ENCODE measurements at regions not wholly inside any gene's neighbourhood (a gene's known extent, or its start where the extent isn't known, plus 50 kb on each side); places are given as distances from the start of the nearest gene placed in this dataset.

DNA sequence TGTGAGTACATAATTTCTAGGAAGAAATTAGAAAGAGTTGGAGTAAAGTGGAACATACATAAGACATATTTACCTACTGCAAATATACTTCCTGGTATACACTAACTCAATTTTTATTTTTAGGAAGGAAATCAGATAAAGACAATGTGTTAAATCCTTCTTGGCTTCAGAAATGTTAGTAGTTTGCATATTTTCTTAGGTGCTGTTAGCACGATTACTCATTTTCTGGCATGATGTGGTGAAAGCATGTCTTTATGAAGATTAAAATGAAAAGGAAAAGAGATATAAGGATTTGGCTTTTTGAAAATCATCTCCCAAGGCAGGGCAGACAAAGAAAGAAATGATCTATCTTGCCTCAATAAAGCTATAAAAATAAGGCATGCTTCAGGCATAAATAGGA lies 287.6 kb upstream of the E2F7 start:
- DNase-seq (ENCODE audit: low spot score): no peak

- no peak for DNase-seq (ENCODE audit: low spot score)
These were observed 286.5 kb upstream of the E2F7 start for GRCh38 chr12:77351860-77352259.

GRCh38 chr12:77349689-77350370 lies 284.5 kb upstream of the E2F7 start:
- no peak for DNase-seq (ENCODE audit: low spot score)

GRCh38 chr12:77347017-77347416 lies 281.6 kb upstream of the E2F7 start:
- DNase-seq (ENCODE audit: low spot score): no peak

GRCh38 chr12:77345336-77345735 lies 280.0 kb upstream of the E2F7 start:
- no peak for DNase-seq (ENCODE audit: low spot score)

DNA sequence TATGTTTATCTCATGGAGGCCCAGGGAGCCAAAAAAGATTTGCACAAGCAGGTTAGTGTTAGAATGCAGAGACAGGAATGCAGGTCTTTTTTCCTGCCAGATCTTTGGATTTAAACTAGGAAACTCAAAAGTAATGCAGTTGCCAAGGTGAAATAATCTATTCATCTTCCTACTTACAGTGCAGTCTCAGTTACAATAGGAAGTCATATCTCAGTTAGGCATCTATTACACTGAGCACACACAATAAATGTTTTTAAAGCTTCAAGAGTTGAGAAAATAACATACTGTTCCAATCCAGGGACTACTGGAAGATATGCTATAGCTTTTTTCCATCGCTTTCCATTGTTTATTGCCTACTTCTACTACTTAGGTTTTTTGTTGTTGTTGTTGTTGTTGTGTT lies 279.3 kb upstream of the E2F7 start:
- DNase-seq (ENCODE audit: low spot score): no peak

DNA sequence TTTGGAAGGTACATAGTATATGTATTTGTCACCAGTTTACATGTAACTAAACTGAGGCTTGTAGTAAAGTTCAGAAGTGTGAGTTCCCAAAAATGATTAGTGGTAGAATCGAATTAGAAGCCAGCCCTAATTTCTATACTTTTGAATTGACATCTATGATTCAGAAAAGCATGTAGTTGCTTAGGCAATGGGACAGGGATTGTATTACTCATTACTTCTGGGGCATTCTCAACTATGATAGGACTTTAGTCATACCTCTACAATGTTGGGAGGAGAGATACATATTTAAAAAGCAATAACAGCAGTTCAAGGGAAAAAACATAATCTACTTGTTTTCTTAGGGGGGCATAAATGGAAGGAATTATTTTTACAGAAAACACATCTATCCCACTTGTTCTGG lies 277.9 kb upstream of the E2F7 start:
- no peak for DNase-seq (ENCODE audit: low spot score)

DNA sequence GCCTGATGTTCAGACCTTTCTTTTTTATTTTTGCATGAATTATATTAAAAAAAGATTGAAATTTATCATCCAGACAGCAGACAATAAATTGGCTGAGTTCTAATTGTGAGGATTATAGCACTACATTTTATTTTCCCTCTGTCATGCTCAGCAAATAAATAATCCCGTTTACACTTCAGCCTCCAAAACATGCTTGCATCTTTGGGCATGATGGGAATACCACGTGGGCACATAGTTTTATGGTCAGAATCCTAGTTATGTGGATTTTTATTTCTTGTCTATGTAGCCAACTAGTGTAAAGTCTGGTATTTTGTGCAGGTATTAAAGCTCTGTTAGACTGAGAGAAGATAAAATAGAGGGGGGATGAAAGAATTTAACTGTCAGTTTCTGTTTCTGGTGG lies 276.9 kb upstream of the E2F7 start:
- no peak for DNase-seq (ENCODE audit: low spot score)

DNA sequence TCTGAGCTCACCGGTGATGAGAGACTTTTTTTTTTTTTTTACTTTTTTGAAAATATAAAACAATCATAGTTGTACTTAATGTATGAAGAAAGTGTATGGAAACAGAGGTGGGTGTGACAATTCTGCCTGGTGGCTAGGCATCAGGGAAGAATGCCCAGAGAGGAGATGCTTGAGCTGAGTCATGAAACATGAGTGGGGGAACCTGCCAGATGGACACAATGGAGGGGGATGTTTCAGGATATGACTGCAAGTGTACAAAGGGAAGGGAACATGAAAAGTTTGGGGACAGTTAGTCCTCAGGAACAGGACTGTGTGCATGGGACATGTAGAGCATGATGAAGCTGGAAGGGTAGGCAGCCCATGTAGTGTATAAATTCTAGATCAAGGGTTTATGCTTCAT lies 274.2 kb upstream of the E2F7 start:
- no peak for DNase-seq (ENCODE audit: low spot score)

DNA sequence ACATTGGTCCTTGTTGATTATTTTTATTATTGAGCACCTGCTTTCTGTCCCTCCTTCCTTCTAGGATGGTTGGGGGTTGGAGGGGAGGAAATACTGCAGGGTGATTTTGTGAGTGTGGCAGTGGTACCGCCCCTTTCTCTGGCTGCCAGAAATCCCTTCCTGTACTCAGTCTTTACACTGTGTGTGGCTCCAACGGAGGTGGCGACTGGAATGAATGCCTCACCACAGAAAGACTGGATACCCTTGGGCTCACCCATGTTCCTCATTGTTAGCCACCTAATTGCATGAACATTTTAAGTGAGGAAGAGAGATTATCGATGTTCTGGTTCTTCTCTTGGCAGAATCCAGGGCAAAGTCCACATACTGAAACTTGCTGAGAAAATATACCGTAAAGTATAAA lies 272.0 kb upstream of the E2F7 start:
- DNase-seq (ENCODE audit: low spot score): no peak

GRCh38 chr12:77334806-77335205 lies 269.4 kb upstream of the E2F7 start:
- DNase-seq (ENCODE audit: low spot score): no peak

DNA sequence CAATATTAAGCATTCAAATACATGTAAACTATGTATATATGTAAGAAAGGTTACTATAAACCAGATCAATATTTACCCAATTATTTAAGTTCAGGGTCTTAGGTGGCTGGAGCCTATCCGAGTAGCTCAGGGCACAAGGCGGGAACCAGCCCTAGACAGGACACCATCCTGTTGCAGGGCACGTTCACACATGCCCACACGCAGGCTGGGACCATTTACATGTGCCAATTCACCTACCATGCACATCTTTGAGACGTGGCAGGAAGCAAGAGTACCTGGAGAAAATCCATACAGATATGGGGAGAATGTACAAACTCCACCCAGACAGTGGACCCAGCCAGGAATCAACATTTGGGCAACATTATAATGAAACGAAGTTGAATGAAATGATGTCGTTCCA lies 263.0 kb upstream of the E2F7 start:
- no peak for DNase-seq (ENCODE audit: low spot score)

GRCh38 chr12:77325511-77326236 lies 260.3 kb upstream of the E2F7 start:
- no peak for DNase-seq (ENCODE audit: low spot score)

- peak; percentile 70 for DNase-seq (ENCODE audit: low spot score)
These were observed 259.5 kb upstream of the E2F7 start for GRCh38 chr12:77324763-77325468.

DNA sequence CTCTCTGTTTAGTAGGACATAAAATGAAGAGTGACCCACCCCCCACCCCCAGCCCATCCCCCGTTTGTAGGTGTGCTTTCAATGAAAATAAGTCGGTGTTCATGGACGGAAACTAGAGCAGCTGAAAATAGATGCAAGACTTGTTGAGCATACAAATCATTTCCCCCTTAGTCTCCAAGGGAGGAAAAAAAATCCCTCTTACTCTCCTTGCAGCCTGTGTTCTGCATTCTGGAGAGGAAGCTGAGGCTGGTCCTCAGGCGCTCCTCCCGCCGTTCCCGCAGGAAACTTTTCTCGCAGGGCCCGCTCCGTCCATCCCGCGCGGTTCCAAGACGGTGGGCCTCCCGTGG lies 259.0 kb upstream of the E2F7 start:
- DNase-seq (ENCODE audit: low spot score): no peak

GRCh38 chr12:77323788-77324415 lies 258.5 kb upstream of the E2F7 start:
- DNase-seq (ENCODE audit: low spot score): no peak

- DNase-seq (ENCODE audit: low spot score): no peak
These were observed 253.8 kb upstream of the E2F7 start for GRCh38 chr12:77319166-77319565.

GRCh38 chr12:77315407-77315806 lies 250.0 kb upstream of the E2F7 start:
- no peak for DNase-seq (ENCODE audit: low spot score)

GRCh38 chr12:77314378-77315052 lies 249.1 kb upstream of the E2F7 start:
- DNase-seq (ENCODE audit: low spot score): no peak

- DNase-seq (ENCODE audit: low spot score): no peak
These were observed 242.7 kb upstream of the E2F7 start for GRCh38 chr12:77308056-77308455.

- DNase-seq (ENCODE audit: low spot score): no peak
These were observed 235.4 kb upstream of the E2F7 start for GRCh38 chr12:77300811-77301210.

All from mucosa of gallbladder (tissue), 1 donor.